HG03521 (cell line): ENCODE measurements at regions not wholly inside any gene's neighbourhood (a gene's known extent, or its start where the extent isn't known, plus 50 kb on each side); places are given as distances from the start of the nearest gene placed in this dataset.
"Not testable (repeated sequence)": the region's sequence is repeated elsewhere in the genome, so short reads cannot be mapped to it uniquely, and the experiment has no call there.

Source experiments
- ATAC-seq: cut with Tn5 transposase; IDR thresholded peaks from one replicate; pipeline ENCODE4 v1.9.1; 2021; ENCODE audit warnings: mild to moderate bottlenecking, moderate library complexity; ENCODE audit not compliant: unreplicated experiment

DNA sequence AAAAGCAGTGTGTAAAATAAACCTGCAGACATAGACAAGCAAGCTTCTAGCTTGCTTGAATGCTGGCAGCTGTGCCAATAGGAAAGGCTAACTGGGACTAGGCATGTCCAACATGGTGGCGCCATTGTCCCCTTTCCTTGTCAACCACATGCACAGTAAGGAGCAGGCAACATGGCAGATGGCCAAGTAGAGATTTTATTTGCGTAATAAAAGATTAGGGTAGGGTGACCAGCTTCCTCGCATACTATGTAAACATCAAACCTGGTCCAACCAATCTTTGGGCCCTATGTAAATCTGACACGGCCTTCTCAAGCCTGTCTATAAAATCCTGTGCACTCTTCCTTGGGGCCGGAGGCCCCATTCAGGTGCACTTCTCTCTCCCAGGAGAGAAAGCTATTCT is 575.4 kb upstream of the GOLIM4 start:
- no peak for ATAC-seq

DNA sequence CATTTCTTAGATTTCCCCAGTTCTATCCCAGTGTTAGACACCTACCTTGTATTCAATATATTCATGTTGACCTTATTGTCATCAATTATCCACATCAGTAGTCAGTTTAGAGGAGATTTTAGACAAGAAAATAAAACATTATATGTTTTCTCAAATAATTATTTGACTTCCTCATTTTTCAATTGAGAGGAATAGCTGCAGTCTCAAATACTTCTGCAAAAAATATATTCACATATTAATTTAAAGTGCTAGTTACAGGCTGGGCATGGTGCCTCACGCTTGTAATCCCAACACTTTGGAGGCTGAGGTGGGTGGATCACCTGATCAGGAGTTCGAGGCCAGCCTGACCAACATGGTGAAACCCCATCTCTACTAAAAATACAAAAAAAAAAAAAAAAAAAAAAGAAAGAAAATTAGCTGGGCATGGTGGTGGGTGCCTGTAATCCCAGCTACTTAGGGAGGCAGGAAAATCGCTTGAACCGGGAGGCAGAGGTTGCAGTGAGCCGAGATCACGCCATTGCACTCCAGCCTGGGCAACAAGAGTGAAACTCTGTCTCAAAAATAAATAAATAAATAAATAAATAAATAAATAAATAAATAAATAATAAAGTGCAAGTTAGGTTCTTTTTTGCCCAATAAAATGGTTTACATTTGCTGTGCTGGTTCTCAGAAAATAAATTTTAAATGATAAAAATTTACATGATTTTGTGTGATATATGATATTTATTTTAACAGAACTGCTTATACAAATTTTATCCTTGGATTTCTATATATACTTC is 565.3 kb upstream of the GOLIM4 start:
- not testable (repeated sequence) for ATAC-seq

DNA sequence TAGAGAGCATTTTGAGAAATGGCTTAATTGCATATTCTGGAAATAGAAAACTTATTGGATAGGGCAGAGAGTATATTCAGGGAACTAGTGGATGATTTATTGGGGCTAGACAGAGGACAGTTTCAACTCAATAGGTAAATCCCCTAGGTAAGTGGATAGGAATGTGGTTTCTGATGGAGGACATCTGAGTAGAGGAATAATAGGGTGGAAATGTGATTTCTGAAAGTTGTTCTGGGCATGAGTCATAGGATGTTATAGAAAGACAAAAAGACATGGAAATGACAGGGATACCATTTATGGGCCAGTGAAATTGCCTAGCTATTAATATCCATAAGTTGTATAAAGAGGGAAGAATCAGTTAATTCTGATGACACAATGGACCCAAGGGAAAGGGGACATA is 563.3 kb upstream of the GOLIM4 start:
- no peak for ATAC-seq

DNA sequence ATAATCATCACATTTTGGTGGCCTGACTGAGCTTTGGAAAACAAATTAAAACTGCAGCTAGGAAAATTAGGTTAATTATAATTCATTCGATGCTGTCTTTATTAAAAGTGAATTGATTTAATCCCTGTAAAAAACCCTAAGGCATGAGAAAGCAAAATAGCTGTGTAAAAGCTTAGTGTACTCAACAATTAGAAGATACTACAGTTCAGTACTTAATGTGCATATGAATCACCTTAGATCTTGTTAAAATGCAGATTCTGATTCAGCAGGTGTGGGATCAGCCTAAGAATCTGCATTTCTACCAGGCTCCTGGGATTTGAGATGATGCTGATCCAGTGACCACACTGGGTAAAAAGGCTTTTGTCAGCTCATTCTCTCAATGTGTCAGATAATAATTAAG is 559.9 kb upstream of the GOLIM4 start:
- no peak for ATAC-seq

DNA sequence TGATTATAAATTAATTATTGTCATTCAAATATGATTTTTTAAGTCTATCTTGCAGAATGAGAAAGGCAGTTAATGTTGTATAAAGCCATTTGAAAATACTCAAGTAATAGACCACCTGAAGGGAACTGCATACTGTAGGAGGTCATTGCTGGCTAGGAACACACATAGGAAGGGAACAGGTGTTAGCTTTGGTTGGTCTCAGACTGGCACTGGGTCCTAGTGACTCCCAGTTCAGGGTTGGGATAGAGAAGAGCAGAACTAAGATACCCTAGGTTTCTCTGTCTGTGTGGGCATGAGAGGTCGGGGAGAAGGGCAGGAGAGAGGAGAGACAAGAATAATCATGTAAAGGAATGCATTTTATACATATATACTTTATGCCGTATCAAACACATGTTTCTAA is 559.0 kb upstream of the GOLIM4 start:
- no peak for ATAC-seq

DNA sequence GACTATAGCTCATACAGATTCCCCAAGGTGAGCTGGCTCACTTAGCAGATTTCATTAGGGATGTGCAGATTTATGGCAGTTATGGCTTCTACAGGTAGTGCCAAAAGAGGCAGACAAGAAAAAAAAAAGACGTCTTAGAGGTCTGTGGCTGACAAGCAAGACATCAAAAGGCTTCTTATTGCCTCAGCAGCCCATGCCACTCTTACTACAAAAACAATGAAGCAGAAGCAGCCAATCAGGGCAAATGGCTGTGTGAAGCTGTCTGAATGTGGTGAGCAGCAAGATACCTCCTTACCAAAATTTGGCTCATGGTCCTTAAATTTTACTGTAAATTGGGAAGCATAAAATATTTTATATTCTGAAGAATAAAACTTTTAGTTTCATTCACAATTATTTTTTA is 557.5 kb upstream of the GOLIM4 start:
- ATAC-seq, result no peak

DNA sequence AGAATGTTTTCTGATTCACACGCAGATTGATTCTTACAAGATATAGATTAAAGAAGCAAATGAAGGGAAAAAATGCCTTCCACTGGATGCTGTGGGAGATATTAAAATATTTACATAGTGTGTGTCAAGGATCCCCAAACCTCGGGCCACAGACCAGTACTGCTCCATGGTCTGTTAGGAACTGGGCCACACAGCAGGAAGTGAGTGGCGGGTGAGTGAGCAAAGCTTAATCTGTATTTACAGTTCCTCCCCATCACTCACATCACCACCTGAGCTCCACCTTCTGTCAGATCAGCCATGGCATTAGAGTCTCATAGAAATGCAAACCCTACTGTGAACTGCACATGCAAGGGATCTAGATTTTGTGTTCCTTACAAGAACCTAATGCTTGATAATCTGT is 552.6 kb upstream of the GOLIM4 start:
- ATAC-seq, result no peak

DNA sequence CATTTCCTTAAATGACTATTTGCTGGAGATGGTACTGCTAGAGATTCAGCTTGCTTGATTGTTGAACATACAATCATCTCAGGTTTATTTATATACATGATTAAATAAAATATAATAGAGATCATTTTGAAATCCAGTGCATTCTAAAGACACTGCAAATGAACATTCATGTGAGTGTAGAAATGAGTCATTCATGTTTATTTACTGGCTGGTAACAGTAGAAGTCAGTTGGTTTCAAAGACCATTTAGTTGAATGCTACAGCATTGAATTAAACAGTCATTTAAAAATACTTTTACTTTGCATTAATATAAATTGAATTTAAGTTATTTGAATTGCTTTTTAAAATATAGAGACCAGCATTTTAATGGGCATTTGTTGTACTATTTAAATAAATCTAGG is 551.9 kb upstream of the GOLIM4 start:
- ATAC-seq, result no peak

DNA sequence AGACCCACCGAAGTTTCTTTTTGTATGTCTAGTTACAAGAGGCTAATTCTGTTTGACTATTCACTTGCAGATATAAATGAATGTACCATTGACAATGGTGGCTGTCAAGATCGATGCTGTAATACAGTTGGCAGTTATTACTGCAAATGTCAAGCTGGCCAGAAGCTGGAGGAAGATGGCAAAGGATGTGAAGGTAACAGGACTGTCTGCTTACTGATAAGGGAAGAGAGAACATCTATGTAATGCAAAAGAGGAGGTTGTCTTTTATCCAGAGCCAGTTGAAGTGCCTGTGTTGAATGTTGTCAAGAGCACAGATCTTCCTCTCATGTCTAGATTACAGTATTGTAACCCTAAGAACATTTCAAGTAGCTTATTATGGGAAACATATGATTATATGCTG is 549.5 kb upstream of the GOLIM4 start:
- ATAC-seq, result no peak

DNA sequence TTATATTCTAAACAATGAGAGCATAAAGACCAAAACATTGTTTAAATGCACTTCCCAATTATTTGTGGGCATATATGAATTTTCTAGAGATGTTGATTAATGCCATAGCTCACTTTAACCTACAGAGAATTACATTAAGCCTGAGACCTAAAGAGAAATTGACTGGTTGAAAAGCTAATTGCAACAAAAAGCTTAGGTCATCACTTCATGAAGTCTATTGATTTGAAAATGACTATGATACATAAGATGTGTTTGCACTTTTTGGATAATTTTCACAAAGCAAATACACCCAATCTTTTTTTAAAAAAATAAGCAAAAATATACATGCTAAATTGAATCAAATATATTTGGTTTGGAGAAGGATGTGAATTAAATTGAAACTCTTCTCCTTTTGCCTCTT is 532.8 kb upstream of the GOLIM4 start:
- no peak for ATAC-seq

DNA sequence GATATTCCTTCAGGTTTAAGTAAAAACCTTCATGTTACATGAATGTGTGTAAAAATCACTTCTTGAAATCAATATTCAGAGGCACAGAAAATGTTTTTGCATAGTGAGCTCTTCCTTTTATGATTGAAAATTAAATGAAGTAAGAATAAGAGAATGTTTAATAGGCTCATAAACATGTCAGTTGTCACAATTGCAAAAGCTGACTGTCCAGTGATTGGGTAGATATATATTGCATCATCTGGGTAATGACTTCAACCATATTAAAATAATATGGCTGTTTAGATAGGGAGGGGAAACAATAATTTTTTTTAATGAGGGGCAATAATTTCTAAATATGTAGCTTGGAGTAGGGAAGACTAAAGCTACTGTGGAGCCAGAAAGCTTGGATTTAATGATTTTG is 529.8 kb upstream of the GOLIM4 start:
- no peak for ATAC-seq

DNA sequence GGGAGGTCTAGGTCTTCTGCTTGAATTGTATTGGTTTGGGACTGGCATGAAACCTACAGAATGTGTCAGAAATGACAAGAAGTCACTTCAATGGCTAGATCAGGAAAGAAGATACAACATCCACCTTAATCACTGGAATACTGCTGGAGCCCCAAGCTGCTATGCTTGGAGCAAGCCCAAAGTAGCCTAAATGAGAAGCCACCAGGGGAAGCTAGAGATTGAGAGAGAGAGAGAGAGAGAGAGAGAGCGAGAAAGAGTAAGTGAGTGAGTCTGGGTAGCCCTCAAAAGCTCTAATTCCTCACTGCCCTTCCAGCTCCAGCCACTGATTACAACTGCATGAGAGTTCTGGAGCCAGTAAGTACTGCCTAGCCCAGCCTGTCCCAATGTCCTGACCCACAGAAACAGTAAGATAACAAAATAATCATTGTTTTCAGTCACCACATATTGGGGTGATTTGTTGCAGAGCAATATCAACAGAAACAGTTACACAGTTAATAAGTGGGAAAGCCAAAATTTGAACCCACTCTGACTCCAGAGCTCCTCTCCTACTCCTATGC is 529.2 kb upstream of the GOLIM4 start:
- ATAC-seq, result no peak

DNA sequence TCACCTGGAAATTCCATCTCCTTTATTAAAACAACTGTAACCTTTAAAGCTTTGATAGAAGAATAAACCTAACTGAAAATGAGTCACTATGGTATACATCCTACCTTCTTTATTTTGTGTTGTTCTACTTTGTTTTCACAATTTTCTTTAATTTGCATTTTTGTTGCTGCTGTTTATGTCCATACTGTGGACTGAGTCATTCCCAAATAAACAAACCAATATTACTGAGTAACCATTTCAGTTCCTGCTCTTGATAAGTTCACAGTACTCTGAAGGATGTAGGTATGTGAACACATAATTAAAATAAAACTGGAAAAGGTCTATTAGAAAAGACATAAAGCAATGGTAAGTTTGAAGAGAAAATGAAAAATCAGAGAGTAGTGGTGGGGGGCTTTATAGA is 528.5 kb upstream of the GOLIM4 start:
- no peak for ATAC-seq

DNA sequence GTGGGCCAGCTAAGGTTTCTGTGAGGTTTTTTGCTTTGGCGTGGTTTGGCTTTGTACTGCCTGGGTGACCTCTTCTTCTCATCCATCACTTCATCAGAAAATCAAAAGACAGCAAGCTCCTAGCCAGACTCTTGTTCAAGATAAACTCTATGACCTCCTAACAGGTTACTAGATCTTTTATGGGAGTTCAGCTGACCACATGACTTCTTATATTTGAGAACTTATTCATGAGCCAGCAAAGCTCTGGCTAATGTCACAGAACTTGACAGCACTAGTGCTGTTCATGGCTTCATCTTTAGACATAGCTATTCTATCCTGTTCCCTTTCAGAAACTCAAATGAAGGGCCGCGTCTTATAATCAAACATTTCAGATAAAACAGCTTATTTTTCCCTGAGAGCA is 527.1 kb upstream of the GOLIM4 start:
- ATAC-seq, result no peak

DNA sequence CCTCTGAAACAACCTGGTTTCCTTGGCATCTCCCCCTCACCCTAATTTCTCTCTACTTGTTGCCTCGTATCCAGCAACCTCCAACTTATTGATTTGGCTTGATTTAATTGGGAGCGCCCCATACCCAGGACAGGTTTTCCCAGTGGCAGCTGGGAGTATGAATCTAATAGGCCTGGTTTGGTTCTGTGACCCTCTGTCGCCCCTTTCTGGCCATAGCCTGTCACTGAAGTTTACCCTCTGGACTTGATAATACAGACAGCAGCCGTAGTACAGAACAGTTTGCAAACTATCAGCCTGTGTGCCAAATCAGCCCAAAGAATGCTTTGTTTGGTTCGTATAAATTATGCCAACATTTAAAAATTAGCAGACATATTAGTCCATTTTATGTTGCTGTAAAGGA is 525.1 kb upstream of the GOLIM4 start:
- ATAC-seq, result peak; percentile 58

DNA sequence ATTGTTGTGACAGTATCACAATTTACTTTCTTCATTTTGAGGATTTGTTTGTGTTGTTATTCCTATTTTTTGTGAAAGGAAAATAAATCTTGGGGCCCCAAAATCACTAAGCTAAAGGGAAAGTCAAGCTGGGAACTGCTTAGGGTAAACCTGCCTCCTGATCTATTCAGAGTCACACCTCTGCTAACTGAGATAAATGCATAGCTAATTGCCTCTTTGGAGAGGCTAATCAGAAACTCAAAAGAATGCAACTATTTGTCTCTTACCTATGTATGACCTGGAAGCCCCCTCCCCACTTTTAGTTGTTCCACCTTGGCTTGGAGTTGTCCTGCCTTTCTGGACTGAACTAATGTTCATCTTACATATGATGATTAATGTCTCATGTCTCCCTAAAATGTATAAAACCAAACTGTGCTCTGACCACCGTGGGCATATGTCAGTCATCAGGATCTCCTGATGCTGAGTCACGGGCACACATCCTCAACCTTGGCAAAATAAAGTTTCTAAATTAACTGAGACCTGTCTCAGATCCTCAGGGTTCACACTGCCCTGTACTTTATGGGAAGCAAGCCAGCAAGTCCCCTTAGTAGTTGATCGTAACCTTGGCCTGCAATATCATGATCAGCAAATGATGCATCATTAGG is 523.2 kb upstream of the GOLIM4 start:
- ATAC-seq, result no peak

DNA sequence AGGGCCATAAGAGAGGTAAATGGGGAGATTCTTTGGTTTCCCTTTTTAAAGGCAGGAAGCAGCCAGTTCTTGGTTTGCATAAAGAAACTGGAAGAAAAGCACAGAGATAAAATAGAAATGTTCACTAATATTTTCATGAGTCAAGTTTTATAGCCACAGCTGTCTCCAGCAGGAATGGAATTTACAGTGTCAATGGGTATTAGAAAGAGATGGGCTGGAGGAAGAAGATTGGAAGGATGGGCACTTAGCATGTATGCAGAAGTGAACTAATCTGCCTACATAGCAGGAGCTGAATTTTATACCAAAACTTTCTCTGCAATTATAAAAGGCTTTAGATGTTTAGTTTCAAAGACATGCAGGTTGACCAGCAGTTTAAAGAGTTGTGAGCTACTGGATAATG is 521.9 kb upstream of the GOLIM4 start:
- ATAC-seq, result no peak

DNA sequence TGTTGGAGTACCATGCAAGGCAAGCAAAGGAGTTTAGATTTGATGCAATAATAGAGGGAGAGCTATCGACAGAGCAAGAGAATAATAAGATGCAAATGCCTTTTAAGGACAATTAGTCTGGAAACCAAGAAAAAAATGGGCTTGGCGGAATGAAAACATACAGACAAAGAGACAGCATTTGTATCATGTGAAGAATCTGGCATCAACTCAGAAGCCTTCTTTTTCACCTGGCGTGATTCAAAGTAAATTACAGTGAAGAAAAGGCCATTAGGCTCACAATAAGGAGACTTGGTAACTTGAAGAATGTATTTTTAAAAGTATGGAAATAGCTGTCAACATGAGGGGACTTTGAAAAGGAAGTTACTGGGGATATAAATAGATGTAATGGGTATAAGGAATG is 521.2 kb upstream of the GOLIM4 start:
- no peak for ATAC-seq

DNA sequence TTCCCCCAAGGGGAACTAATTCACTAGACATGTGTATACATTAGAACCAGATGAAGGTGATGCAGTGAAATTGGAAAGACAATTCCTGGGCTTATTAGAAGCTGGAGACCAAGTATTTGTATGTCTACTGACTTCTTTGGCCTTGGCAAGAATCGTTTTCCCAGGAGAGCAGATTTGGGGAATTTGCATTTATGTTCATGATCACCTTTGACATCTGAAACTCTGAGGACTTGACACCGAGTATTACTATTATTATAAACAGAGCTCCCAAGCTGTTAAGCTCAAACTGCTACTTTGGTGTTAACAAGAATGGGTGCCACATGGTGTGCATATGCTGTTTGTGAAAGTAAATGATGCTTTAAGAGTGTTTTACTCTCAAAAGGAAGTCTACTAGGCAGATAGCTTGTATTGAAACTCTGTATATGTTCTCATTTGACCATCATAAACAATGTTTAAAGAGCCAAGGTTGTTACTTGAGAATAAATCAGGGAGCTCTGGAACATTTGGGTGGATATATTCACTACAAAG is 519.8 kb upstream of the GOLIM4 start:
- no peak for ATAC-seq

DNA sequence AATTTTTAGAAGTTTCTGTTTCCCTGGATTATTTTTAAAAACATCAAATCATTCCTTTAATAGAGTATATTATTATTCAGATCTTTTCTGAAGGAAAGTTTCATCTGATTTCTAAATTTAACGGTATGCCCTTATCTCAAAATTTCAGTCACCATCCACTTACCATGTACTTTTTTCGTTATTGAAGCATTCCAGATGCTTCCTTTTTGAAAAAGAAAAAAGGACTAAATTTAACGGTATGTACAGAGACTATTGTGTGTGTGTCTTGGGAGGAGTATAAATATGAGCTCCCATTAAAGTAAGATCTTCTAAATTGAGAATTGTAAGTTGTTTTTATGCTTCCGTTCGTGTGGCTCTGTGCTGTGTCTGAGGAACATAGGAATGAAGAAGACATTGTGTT is 517.4 kb upstream of the GOLIM4 start:
- ATAC-seq, result no peak

DNA sequence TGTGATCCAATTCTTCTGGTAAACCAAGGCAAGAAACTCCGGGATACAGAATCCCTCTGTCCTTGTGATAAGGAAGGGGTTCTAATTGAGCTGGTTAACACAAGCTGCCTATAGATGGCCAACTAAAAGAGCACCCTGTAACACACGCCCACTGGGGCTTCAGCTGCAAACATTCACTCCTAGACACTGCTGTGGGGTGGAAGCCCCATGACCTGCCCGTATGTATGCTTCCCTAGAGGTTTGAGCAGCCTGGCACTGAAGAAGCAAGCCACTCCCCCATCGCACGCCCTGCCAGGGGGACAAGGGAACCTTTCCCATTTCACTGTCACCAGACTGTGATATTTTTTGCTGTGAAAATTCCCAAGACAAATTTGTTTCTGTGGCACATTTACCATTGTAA is 516.9 kb upstream of the GOLIM4 start:
- ATAC-seq, result no peak

DNA sequence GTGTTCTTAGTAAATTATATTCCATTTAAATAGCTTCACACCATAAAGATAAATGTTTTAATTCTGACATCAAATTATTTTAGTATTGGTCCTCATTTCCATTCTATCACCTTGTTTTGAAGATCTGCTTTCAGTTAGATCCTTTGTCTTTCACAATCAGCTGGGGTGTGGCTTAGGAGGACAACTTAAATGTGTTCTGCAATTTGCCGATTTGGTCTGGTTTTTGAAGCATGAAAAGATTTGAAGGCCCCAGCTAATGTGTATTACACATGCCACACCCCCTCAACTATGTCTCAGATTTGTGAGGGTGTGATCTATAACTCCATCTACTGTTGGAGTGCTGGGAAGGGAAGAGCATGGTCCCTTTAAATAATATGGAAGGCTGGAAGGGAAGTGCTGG is 516.1 kb upstream of the GOLIM4 start:
- no peak for ATAC-seq
